HG02973 (cell line): ENCODE measurements at regions not wholly inside any gene's neighbourhood (a gene's known extent, or its start where the extent isn't known, plus 50 kb on each side); places are given as distances from the start of the nearest gene placed in this dataset.
"Not testable (repeated sequence)": the region's sequence is repeated elsewhere in the genome, so short reads cannot be mapped to it uniquely, and the experiment has no call there.

Experiments
- ATAC-seq: cut with Tn5 transposase; IDR thresholded peaks from one replicate; pipeline ENCODE4 v1.9.1; 2021; ENCODE audit warnings: moderate library complexity; ENCODE audit not compliant: unreplicated experiment

DNA sequence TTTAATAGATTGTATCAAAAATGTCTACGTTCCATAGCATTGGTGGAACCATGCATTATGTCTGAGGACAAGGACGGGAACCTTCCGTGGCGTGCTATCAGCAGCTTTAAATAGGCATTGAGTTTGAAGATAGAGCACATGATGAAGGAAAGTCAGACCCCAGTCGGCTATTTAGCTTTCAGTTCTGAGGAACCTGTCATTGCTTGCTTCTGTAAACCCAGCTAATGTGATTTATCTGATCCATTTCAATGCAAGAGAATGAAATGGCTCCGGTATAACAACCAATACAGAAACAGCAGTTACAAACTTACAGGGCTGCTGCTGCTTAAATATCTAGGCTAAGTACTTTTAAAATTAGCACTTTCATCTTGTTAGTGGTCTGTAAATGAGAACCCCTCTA lies 503.3 kb downstream of the RNF144A start:
- ATAC-seq = no peak

DNA sequence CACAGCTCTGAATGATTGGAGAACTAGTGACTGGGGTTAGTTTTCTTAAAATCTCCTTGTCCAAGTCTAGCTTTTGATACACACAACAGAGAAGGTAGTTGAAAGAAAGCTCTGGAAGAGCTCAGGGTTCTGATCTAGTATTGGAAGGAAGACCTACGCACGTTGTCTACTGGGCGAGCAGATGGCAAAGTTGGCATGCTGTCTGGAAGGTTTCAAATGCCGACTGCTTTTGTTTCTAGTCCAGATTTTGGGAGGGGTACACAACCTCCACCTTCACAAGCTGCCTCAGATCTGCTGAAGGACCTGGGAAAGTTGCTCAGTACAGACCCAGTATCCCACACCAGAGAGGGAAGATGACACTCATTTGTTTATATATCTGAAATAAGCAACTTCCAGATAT lies 507.3 kb downstream of the RNF144A start:
- no peak for ATAC-seq

DNA sequence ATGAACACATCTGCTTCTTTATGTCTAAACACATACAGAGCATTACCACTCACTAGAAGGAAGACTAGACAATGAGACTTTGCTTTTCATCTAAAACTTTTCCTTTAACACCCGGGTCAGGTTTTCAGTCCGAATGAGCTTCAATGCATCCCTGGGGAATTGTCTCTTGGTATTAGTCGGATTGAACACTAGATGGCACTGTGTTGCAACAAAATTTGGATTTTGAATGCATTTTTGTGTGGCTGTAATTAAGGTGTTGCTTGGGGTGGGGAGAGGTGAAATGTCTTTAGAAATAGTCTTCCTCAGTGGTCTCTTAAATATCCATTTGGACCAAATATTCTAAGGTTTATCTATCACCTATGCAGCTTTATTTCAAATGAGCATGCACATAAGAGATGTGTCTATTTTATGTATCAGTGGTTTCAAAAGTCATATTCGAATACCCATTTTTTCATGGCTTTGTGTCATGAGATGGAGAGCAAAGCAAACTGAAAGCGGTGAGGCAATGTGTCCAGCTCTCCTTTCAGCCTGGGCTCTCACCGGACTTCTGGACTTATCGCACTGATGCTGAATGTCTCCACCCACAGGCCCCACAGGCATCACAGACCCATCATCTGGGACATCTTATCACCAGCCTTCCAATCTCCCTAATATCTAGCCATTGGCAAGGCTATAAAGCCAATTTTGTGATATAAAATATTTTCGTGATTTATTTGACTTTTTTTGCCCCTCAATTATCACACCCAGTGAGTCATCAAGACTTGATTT lies 510.3 kb downstream of the RNF144A start:
- no peak for ATAC-seq

DNA sequence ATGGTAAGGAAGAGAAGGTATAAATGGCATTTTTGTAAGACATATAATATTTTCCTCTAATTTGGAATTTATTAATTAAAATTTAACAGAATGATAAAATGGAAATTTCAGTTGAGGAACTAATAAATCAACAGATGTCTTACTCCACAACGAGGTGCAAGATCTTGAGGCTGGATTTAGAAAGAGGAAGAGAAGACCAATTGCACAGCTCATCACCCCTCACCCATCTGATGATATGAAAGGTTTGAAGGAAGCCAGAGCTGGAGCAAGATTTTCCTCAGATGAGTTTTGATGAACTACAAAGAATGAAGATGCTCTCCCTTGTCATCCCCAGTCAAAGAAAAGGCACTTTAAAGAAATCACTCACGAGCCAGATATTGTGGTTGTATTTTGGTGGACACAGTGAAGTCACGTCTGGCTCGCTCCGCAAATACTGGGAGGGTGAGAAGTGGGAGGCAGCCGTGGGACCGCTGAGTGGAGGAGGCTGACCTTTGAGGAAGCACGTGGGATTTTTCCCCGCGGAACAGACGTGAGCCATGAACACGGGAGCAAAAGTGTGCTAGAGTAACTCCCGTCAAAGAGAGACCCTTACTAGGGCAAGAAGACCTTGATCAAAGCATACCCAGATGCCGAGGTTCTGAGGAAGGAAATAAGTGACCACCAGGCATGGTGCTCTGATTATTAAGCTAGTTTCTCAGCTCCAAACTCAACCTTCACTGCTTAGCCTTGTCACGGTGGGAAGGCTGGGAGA lies 511.4 kb downstream of the RNF144A start:
- ATAC-seq = no peak

DNA sequence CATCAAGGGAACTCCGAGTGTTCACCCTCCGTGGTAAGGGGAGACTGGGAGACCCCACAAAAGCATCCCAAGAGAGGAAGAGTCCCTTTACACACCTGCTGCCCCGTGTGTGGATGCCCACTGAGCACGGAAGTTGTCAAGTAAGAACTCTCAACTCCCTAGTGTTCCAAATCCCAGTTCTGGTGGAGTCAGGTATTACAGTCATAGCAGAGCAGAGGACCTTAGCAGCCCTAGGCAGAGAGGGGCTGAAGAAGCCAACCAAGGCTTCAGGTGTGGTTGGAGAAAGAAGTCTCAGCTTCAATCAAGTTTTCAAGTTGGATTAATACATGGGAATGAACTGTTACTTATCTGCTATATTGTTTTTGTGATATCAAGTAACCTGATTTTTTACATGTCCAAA lies 512.5 kb downstream of the RNF144A start:
- ATAC-seq = no peak

DNA sequence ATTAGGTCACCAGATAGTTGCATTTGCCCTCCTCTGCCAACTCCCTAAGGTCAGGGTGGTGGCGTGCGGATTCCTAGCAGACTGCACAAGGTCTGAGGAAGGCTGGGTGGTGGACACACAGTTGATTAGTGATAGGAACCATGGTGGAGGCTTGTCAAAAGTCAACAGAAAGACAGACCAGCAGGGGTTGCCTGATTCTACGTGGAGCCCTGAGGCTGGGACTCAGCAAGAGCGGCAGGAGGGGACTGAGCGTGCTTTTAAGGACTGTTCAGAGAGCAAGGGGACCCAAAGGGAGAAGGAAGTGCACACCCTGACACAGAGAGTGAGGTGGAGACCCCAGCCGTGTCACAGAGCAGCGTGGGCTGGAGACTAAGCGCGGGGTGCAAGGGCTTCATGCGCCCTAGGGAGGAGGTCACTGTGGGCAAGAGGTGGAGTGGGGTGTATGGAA lies 513.2 kb downstream of the RNF144A start:
- ATAC-seq = peak; percentile 3

DNA sequence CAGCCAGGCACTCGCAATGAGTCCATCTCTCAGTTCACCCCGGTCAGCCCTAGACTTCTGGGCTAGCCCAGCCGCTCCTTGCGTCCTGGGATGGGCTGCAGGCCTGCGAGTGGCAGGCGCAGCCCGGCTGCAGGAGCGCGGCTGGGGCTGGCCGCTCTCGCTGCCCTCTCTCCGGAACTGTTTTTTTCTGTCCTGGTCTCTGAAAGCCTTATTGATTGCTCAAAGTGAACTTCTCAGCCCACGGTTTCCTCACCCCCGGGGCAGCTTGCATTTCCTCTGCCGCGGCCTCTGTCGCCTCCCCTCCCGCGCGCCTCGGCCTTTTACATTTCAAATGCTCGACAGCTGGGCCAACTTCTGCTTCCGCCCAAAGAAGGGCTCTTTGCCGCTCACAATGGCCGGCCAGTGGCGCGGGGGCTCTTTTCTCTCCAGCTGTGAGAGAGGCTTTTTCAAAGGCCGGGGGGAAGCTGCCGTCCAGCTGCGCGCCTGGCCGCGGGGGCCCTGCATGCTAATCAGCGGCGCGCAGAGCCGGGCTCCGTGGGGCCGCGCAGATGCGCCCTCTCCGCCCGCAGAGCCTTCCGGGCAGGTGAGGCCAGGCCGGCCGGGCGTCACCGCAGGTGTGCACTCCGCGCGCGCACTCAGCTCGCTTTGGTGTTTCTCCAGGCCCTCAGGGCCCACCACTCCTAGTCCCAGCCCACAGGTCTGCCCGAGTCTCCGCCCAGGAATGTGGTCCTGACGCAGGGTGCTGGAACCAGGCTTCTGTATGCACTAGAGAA lies 513.8 kb downstream of the RNF144A start:
- peak; percentile 66 for ATAC-seq

DNA sequence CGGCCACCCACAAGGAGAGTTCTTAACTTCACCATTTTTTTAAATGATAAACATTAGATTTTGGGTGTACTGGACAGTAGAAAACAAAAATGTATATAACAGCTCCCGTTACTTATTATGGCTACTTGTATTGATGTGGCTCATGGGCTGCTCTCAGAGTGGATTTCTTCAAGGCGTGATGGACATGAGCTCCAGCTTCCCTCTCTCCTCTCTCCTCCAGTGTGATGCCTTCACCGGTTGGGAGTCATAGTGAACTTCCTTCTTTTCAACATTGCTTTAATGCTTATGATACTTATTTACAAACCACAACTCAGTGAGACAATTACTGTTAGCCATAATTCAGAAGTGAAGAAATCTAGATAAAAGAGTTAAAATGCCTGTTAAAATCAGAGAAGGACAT lies 515.2 kb downstream of the RNF144A start:
- ATAC-seq = no peak

DNA sequence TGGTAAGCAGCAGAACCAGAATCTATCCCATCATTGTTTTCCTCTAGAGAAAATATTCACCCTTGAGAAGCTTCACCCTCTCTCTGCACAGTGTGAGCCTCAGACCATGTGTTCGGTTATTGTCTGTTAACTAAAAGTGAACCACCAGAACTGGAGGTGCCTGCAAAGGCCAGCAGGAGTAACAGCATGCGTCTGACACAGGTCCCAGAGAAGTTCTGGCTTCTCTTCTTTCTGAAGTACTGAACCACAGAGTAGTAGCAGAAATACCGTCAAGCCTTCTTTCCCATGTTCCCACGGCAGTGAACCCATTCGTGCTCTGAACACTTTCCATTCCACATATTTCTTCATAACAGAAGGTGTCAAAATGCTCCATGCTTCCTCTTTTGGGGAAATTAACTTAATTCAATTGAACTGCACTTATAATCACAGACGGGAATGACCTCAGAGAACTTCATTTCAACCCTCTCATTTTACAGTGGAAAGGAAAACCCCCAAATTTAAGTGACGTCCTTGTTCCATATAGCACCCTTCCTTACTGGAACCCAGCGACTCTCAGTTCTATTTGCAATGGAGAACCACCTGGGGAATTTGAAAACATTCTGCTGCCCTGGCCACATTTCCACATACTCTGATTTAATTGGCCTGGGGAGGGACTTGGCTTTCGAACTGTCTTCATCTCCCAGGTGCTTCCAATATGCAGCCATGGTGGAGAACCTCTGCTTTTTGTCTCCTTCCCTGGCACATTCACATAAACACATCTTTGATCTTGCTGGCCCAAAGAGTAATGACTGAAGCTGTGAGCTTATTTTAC lies 519.1 kb downstream of the RNF144A start:
- no peak for ATAC-seq

DNA sequence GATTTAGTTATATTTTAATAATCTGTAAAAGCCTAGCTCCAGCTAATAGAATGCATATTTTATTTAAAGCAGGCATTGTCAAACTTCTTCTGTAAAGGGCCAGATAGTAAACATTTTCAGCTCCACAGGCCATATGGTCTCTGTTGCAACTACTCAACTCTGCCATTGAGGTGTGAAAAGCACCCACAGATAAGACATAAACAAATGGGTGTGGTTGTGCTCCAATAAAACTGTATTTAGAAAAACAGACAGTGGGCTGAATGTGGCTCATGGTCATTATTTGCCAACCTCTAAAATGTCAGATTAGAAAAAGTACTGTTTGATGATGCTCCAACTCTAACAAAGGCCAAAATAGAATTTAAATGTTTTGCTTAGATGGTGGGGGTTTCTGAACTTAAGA lies 519.9 kb downstream of the RNF144A start:
- no peak for ATAC-seq

DNA sequence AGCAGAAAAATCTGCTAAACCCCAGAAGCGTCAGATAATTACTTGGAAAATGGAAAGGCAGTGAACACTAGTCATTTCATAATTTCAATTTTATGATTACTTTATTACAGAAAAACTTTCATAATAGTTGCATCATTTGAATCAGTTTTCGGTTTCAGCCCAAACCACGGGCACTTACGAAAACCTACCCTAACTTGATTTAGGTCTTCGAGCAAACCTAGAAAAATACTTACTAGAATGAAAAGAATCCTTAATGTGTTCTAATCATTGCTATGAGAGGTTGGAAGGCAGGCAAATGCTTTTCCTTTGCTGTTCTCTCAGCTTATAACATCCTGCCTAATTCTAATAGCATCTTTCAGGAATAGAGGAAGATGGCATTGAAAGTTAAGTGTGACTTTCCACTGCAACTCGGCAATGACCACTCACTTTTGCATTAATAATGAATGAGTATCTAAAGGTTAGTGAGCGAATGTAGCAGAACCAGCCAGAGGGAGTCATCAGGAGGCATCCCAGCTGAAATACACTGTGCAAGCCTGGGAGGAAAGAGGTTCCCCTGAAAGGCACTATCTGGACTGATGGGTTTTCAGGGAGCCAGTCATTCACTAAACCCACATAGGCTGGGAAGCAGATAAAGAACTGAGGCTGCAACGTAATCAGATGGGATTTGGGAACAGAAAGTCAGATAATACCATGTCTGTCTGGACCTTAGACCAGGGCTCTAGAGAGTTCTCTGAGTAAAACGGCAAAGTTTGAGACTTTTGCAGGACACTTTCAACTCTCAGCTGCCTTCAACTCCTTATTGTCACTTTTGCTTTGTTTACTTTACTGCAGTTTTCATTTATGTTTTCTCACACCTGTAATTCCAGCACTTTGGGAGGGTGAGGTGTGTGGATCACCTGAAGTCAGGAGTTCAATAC lies 520.8 kb downstream of the RNF144A start:
- ATAC-seq = no peak

DNA sequence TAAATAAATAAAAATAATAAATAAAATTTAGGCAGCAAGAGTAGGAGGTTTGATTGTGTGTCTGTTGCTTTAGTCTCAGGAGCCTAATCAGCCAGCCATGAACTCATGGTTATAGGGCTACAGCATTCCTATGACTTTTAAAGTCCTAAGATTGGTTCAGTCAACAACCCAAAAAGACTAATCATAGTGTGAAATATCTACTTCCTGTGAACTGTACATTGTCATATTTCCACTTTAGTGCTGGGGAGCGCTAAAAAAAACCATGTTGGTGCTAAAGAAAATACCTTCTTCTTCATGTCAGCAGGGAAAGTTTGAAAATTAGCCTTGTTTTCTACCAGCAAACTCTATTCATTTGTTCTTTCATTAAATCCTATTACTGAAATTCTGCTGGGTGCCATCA lies 521.6 kb downstream of the RNF144A start:
- ATAC-seq = no peak

DNA sequence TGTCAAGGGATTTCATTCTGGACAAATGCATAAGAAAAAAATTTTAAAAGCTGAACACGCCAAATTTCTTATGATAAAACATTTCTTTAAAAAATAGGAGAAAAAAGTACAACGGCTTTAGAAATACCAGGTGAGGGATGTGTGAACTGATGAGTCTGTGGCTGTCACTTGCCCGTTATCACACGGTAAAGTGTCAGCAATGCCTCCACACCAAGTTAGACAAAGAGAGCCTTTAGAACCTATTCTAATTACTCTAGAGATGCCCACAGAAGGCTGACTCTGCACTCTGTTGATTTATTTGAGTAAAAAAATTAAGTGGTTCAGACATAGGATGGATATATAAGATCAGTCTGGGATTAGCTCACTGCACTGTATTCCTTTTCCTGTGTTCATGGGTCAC lies 523.8 kb downstream of the RNF144A start:
- ATAC-seq = no peak

DNA sequence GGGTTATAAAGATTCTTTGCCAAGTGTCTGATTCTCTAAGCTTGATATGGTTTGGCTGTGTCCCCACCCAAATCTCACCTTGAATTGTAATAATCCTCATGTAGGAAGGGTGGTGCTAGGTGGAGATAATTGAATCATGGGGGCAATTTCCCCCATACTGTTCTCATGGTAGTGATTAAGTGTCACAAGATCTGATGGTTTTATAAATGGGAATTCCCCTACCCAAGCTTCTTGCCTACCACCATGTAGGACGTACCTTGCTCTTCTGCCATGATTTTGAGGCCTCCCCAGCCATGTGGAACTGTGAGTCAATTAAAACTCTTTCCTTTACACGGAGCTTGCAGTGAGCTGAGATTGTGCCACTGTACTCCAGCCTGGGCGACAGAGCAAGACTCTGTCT lies 524.6 kb downstream of the RNF144A start:
- ATAC-seq = not testable (repeated sequence)

DNA sequence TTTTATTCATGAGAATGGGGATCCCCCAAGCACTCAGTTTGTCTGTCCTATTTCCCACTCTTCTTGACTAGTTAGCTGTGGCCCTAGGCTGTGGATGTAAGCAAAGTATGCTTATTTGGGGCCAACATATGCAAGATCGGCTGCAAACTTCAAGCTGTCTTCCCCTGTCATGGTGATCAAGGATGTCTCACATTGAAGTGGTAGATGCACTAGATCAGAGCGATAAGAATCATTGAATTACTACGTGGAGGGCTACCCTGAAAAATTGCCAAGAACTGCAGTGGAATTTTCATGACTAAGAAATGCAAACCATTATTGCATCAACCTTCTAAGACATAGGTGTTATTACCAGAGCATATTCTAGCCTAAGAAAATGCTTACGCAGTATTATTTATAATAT lies 527.4 kb downstream of the RNF144A start:
- ATAC-seq = no peak

DNA sequence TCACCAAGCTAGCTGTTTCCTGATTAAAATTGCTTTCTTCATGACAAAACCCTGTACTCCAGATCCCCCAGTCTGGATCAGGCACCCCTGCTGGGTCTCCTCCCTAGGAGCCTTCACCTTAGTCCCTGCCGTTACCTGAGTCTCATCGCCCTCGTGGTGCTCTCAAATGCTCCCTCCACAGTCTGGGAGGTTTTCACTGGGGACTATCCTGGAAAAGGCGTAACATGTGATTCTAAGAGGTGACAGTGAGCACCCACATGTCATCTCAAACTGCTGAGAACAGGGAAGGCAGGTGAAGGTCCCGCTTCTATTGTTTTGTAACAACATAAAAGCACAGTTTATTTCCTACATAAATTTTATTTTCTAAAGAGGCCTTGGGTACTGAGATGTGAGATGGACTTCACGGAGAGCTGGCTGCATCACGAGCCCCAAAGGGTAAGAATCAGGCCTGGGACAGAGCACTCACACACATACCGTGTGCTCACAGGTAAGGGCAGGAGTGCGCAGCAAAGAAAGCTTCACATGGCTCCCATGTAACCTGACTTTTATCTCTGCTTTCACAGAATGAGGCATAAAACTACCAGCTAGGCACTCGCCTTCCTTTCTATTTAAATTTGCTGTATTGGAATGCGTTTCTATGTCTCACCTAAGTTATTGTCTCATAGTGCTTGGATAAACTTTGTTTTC lies 531.5 kb downstream of the RNF144A start:
- no peak for ATAC-seq

DNA sequence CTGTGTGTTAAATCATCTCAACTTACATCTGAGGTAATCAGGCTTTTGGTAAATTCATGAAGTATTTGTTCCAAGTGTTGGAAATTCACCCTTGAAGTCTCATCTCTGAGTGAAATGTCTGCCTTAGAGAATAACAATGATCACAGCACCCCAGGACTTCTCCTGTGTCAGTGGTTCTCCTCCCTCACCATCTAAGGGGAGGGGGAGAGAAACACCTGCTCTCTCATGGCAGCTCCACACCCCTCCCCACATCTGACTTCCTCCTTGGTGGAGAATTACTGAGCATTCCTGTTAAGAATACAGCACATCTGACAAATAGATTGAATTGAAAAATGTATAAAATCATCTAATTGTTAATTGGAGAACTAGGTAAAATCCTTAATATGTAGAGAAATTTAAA lies 532.1 kb downstream of the RNF144A start:
- no peak for ATAC-seq

DNA sequence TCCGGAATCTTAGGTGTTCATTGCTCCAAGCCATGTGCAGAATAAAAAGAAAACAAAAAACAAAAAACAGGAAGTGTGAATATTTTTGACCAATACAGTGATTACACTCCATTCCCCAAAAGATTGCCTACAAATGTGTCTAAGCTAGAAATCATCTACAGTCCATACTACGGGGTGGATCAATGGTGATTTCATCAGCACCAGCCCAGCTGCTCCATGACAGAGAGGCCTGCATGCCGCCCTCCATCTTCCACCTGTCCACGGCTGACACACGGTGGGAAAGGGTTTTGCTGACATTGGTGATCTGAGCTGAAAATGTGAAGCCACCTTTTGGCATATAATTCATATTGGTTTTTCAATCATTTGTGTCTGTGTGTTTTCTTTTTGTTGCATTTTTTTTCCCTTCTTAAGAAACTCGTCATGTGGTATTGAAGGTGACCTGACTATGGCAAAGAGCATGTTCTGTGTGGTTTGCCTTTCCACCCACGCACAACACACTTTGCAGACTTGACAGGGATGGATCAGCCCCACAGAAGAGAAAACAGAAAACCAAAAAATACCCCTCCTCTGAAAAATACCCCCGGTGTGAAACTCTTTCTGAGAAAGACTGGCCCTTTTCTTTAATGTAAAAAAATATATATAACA lies 533.1 kb downstream of the RNF144A start:
- ATAC-seq = no peak

DNA sequence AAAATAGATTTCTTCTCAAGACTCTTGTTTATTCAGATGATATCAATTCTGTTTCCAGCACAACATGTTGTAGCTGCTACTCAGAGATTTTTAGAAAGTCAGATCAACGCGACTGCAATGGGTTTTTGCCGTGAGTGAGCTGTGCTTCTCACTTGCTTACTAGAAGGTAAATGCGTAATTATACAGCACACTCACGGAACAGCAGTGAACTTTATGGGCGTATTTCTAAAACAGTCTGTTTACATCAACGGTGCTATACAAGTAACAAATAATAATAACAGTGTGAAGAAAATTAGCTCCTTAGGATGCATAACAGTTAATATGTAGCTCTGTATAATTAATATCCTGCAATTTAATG lies 533.6 kb downstream of the RNF144A start:
- no peak for ATAC-seq
